ENCODE measurements at regions not wholly inside any gene's neighbourhood (a gene's known extent, or its start where the extent isn't known, plus 50 kb on each side); places are given as distances from the start of the nearest gene placed in this dataset.

GRCh38 chr6:44046516-44047178 lies 80.6 kb downstream of the MRPL14 start:
- no peak for TF ChIP-seq CTCF (IDR thresholded peaks at IDR 0.05)
- TF ChIP-seq POLR2A (IDR thresholded peaks at IDR 0.05) = no peak

Data from prostate gland (tissue), 2 donors.